ENCODE measurements at regions not wholly inside any gene's neighbourhood (a gene's known extent, or its start where the extent isn't known, plus 50 kb on each side); places are given as distances from the start of the nearest gene placed in this dataset.

DNA sequence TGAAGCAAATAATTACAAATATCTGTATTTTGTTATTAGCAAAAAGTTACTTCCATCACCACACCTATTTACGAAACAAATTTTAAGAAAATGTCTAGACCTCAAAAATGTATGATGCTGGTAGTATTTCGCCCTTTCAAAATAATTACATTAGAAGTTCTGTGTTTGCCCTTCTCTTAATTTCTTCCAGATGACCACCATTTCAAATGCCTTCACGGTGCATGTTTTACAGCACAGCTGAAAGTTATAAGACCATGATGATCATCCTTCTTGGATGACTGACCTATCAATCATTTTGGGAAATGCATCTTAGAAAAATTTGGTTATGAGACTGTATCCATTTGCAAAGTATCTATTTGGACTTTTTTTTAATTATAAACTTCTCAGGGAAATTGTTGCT lies 390.8 kb downstream of the SLITRK6 start:
- Histone ChIP-seq H3K4me1 (no peaks in the 10 kb centered on the region), H3K27me3 (no peaks in the 10 kb centered on the region), H3K27ac (no peak overlapping the region), H3K4me3 (no peak overlapping the region), H3K9me3 (replicated peaks) (no peaks in the 10 kb centered on the region), H3K36me3 (no peaks in the 10 kb centered on the region)
- DNase-seq, result no peak

DNA sequence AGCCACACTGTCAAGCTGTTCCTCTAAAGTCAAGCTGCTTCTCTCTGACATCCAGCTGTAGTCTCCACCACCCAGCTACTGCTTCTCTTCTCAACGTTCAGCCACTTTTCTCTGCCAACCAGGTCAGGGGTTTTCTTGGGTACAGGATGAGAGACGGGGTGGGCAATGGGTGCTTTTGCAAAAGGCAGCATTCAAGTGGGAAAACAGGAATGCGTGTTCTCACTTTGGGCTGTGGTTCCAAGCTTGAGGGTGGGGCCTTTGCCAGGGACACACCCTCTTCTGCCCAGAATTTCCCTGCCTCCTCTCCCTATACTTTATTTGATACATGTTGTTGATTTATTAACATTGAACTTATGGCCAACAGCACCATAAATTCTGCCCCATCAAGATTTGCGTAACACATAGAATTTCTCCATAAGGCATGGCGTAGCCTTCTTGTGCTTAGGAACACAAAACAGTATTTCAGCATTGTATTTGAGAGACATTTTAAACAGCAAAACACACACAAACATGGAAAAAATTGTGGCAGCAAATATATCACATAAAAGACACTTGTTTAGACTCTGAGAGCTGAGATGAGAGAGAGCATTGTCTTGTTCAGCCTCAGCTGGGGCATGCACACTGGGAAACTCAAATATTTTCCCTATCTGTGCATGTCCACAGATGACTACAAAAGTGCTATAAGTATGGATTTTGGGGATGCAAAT lies 392.8 kb downstream of the SLITRK6 start:
- DNase-seq, result no peak
- no peaks in the 10 kb centered on the region for H3K36me3 ChIP-seq
- no peak overlapping the region for H3K27ac ChIP-seq
- H3K9me3 ChIP-seq (replicated peaks), result no peaks in the 10 kb centered on the region
- H3K4me1 ChIP-seq, result no peaks in the 10 kb centered on the region
- H3K27me3 ChIP-seq, result no peaks in the 10 kb centered on the region
- no peak overlapping the region for H3K4me3 ChIP-seq

DNA sequence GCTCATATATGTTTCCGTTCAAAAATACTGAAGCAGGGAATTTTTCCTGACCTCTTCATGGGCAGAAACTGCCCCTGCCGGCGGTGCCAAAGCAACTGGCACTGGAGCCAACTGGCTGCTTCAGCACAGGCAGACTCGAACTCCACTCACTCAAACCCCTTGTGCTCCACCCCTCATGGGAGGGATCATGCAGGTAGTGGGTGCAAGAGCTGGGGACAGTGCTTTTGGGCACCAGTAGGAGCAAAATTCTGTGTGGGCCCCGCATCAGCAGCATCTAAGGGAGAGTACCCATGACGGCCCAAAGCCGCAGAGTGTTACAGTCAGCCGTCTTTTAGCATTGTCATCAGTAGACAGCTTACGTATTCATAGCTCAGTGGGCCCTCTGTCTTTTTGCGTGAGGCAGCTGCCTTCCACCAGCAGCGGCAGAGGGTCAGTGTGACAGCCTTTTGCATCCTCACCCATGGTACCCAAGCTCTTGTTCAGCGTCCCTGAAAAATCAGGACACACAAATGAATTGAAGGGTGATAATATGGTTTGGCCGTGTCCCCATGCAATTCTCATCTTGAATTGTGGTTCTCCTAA lies 393.8 kb downstream of the SLITRK6 start:
- no peak overlapping the region for H3K27ac ChIP-seq
- H3K36me3 ChIP-seq, result no peaks in the 10 kb centered on the region
- DNase-seq, result no peak
- H3K4me1 ChIP-seq, result no peaks in the 10 kb centered on the region
- no peaks in the 10 kb centered on the region for H3K9me3 ChIP-seq (replicated peaks)
- no peaks in the 10 kb centered on the region for H3K27me3 ChIP-seq
- H3K4me3 ChIP-seq, result no peak overlapping the region

DNA sequence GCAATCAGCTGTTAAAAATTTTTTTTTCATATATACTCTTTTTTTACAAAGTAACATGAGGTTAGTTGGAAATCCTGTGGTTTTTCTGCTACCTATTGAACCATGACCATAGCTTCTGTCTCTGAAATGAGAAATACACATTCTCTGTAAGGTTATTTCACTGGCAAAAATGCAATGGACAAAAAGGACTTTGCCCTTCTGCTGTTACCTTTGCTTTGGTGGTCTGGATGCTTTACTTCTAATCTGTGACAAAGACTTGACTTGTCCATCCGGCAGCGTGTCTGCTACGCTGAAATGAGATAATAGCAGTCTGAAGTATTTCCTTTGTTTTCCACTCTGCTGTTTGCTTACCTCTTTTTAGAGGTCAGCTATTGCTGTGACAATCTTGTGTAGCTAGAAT lies 412.8 kb downstream of the SLITRK6 start:
- H3K36me3 ChIP-seq, result no peaks in the 10 kb centered on the region
- no peaks in the 10 kb centered on the region for H3K9me3 ChIP-seq (replicated peaks)
- H3K4me3 ChIP-seq, result no peak overlapping the region
- DNase-seq, result peak in 1 of 2 experiments; percentile 18
- no peaks in the 10 kb centered on the region for H3K4me1 ChIP-seq
- H3K27me3 ChIP-seq, result no peaks in the 10 kb centered on the region
- H3K27ac ChIP-seq, result no peak overlapping the region; the same call in 1 of the 2 replicates

DNA sequence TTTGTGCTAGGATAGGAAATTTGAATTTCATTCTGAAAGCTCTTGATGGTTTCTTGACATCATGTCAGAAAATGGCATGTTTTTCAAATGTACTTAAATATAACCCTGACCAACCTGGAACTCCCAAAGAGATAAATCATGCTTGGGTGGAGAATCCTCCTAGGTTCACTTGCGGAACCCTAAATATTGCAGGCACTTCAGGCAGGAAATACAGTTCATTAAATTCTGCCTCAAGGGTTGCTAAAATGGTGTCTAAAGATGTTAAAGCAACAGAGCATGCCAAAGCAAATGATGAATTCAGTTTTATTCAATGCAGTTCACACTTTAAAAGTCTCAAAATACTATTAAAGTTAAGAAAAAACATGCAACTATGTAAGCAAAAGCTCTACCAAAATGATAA lies 415.9 kb downstream of the SLITRK6 start:
- Histone ChIP-seq H3K4me1 (no peaks in the 10 kb centered on the region), H3K9me3 (replicated peaks) (no peaks in the 10 kb centered on the region), H3K4me3 (no peak overlapping the region), H3K27ac (no peak overlapping the region), H3K36me3 (no peaks in the 10 kb centered on the region), H3K27me3 (no peaks in the 10 kb centered on the region)
- DNase-seq, result no peak

DNA sequence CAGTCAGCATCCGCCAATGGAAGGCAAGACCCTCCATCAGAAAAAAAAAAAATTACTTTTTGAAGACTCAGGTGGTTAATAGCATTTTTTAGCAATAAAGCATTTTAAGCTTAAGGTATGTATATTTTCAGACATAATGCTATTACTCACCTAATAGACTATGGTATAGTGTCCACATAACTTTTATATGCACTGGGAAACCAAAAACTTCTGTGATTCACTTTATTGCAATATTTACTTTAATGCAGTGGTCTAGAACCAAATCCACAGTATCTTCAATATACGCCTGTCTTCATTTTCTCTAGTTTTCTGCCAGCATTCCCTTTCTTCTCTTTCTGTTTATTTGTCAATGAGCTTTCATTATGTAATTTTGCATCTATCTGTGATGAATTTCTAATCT lies 418.1 kb downstream of the SLITRK6 start:
- H3K27me3 ChIP-seq, result no peaks in the 10 kb centered on the region
- H3K36me3 ChIP-seq, result no peaks in the 10 kb centered on the region
- no peaks in the 10 kb centered on the region for H3K4me1 ChIP-seq
- DNase-seq, result no peak
- no peaks in the 10 kb centered on the region for H3K9me3 ChIP-seq (replicated peaks)
- no peak overlapping the region for H3K4me3 ChIP-seq
- no peak overlapping the region for H3K27ac ChIP-seq

DNA sequence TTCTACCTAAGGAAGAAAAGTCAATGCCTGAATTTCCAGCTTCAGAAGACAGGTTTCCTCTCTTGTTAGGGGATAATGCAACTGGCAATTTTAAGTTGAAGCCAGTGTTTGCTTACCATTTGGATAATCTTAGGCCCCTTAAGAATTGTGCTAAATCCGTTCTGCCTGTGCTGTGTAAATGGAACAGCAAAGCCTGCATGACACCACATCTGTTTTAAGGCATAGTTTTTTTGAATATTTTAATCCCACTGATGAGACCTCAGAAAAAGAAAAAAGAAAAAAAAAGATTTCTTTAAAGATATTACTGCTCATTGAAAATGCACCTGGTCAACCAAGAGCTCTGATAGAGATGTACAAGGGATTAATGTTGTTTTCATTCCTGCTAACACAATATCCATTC lies 419.2 kb downstream of the SLITRK6 start:
- no peaks in the 10 kb centered on the region for H3K4me1 ChIP-seq
- H3K4me3 ChIP-seq, result no peak overlapping the region
- no peak overlapping the region for H3K27ac ChIP-seq
- H3K36me3 ChIP-seq, result no peaks in the 10 kb centered on the region
- DNase-seq, result no peak
- no peaks in the 10 kb centered on the region for H3K27me3 ChIP-seq
- H3K9me3 ChIP-seq (replicated peaks), result no peaks in the 10 kb centered on the region

DNA sequence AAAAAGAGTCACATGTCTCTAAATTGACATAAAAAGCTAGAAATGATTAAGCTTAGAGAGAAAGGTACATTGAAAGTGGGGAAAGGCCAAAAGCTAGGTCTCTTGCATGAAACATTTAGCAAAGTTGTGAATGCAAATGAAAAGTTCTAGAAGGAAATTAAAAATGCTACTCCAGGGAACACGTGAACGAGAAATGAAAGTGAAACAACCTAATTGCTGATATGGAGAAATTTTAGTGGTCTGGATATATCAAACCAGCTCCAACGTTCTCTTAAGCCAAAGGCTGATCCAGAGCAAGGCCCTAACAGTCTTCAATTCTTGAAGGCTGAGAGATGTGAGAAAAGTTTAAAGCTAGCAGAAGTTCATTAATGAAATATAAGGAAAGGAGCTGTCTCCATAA lies 419.8 kb downstream of the SLITRK6 start:
- H3K36me3 ChIP-seq, result no peaks in the 10 kb centered on the region
- no peak for DNase-seq
- H3K9me3 ChIP-seq (replicated peaks), result no peaks in the 10 kb centered on the region
- no peaks in the 10 kb centered on the region for H3K27me3 ChIP-seq
- H3K4me1 ChIP-seq, result no peaks in the 10 kb centered on the region
- H3K27ac ChIP-seq, result no peak overlapping the region
- no peak overlapping the region for H3K4me3 ChIP-seq

DNA sequence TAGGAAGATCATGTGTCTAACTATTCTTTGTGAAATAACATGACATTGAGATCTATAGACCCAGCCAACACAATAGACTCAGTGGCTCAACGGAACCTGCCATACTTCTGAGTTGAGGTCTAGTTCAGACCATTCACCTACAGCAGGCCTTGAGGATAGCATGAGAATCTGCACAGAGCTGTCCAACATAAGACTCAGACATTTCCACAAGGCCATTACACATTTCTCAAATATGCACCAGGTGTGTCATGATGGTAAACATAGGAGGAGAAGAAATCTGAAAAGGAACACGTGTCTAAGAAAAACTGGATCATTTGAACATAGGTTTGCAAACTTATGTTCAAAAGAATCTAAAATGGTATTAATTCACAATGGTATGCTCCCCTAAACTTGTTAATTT lies 421.4 kb downstream of the SLITRK6 start:
- no peaks in the 10 kb centered on the region for H3K36me3 ChIP-seq
- H3K27me3 ChIP-seq, result no peaks in the 10 kb centered on the region
- no peak overlapping the region for H3K27ac ChIP-seq
- H3K4me1 ChIP-seq, result no peaks in the 10 kb centered on the region
- H3K4me3 ChIP-seq, result no peak overlapping the region
- no peak for DNase-seq
- no peaks in the 10 kb centered on the region for H3K9me3 ChIP-seq (replicated peaks)

DNA sequence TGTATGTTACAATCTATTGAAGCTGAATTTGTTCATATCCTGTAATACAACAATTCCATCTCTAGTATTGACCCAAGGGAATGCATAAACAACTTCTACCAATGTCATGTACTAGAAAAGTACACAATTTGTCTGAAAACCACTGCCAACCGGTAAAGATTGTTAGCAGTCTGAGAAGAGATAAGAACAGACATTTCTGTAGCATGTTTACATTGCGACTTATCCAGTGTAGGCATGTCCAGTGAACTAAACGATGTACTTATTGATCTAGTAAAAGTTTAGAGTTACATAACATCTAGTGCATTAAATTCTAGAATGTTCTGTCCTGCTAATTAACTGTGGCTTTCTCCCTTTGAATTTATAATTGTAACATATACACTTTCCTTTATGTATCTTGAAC lies 425.9 kb downstream of the SLITRK6 start:
- no peaks in the 10 kb centered on the region; the same call in 1 of the 2 replicates for H3K4me1 ChIP-seq
- H3K27ac ChIP-seq, result no peak overlapping the region
- H3K36me3 ChIP-seq, result no peaks in the 10 kb centered on the region
- H3K4me3 ChIP-seq, result no peak overlapping the region
- no peaks in the 10 kb centered on the region for H3K9me3 ChIP-seq (replicated peaks)
- no peaks in the 10 kb centered on the region for H3K27me3 ChIP-seq
- no peak for DNase-seq

DNA sequence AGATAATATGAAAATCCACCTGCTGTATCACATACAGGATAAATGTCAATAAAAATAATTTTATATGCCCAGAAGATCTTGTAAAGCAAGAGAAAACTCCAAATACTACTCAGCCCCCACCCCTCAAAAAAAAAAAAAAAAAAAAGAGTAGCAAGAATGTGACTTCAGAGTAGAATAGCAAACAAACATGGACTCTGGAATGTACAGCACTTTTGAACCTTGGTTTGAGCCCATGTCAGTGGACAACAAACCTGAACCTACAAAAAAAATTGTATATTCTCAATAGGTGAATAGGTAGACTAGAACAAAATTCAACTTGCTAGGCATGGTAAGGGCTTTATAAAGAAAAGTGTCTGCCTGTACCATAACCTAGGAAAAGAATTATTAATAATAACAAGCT lies 428.0 kb downstream of the SLITRK6 start:
- DNase-seq, result no peak
- Histone ChIP-seq H3K4me3 (no peak overlapping the region), H3K27ac (no peak overlapping the region), H3K4me1 (peaks cover 18% of the 10 kb centered on the region), H3K36me3 (no peaks in the 10 kb centered on the region), H3K27me3 (no peaks in the 10 kb centered on the region), H3K9me3 (replicated peaks) (no peaks in the 10 kb centered on the region)

DNA sequence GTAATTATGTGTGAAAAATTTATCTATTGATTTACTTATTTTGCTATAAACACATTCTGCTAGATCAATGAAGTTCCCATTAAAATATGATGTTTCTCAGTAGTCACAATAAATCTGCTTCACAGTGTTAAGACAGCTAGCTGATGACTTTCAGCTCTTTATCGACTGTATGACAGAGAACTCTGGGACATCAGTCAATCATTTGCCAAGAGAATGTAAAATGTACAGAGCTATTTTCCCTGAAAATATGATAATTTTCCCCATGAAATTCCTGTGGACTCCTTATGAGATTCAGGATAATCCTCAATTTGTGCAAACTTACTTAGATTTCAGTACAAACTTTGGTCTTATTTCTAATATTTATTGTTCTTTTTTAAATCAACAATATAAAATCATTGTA lies 430.5 kb downstream of the SLITRK6 start:
- no peak overlapping the region for H3K4me3 ChIP-seq
- peaks cover 18% of the 10 kb centered on the region for H3K4me1 ChIP-seq
- H3K27ac ChIP-seq, result no peak overlapping the region
- no peaks in the 10 kb centered on the region for H3K36me3 ChIP-seq
- DNase-seq, result no peak
- no peaks in the 10 kb centered on the region for H3K27me3 ChIP-seq
- H3K9me3 ChIP-seq (replicated peaks), result no peaks in the 10 kb centered on the region

DNA sequence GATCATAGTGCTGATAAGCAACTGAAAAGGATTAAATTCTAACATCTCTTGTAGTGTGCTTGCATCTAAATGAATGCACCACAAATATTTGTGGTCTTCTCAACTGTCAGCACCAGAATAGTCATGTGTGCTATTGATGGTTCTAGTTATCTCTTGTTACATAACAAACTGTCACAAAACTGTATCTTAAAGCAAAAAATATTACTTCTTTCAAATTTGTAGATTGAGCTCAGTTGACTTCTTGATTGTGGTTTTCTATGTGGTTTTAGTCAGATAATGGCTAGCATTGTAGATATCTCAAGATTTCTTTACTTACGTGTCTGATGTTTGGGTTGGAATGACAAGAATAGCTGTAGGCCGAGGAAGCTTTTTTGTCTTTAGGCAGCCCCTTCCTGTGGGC lies 431.3 kb downstream of the SLITRK6 start:
- Histone ChIP-seq H3K27me3 (no peaks in the 10 kb centered on the region), H3K36me3 (no peaks in the 10 kb centered on the region), H3K4me1 (peaks cover 18% of the 10 kb centered on the region), H3K27ac (no peak overlapping the region), H3K9me3 (replicated peaks) (no peaks in the 10 kb centered on the region), H3K4me3 (no peak overlapping the region)
- peak in 1 of 2 experiments; percentile 31 for DNase-seq

DNA sequence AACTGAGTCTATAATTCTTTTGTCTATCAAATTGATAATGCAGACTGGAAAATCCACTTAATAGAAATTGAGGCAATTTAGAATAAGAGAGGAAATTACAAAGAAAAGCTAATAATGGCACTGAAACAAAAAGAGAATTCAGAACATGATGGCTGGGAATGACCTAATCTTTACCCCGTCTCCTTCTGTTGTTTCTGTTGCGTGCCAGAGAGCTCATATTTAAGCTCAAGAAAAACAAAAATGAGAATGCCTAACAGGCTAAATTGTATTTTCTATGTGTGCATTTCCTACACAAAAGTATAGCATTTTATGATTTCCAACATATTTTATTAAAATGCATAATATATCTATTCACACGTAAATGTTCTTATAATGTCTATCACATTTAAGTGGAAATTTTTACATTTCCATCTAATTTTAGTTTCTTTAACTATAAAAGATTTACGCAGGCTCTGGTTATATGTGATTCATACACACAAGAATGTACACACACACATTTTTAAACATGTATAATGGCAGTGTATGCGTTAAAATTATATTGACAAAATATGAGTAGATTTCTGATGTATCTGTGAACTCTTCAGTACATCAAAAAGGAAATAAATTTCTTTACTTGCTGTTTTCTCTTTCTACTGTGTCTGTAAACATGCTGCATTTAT lies 432.3 kb downstream of the SLITRK6 start:
- no peaks in the 10 kb centered on the region for H3K27me3 ChIP-seq
- H3K4me1 ChIP-seq, result peaks cover 18% of the 10 kb centered on the region
- H3K36me3 ChIP-seq, result no peaks in the 10 kb centered on the region
- peak in 1 of 2 experiments; percentile 16 for DNase-seq
- H3K27ac ChIP-seq, result no peak overlapping the region; the same call in 1 of the 2 replicates
- H3K4me3 ChIP-seq, result no peak overlapping the region
- no peaks in the 10 kb centered on the region for H3K9me3 ChIP-seq (replicated peaks)

DNA sequence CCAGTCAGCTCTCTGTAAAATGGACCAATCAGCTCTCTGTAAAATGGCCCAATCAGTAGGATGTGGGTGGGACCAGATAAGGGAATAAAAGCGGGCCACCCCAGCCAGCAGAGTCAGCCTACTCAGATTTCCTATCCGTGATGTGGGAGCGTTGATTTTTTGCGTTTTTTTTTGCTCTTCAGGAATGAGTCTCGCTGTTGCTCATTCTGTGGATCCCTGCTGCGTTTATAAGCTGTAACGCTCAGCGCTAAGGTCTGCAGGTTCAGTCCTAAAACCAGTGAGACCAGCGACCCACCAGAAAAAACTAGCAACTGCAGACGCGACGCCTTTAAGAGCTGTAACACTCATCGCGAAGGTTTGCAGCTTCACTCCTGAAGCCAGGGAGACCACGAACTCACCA lies 435.7 kb downstream of the SLITRK6 start:
- DNase-seq, result no peak
- Histone ChIP-seq H3K27me3 (no peaks in the 10 kb centered on the region), H3K4me3 (no peak overlapping the region), H3K9me3 (replicated peaks) (no peaks in the 10 kb centered on the region), H3K27ac (no peak overlapping the region), H3K36me3 (no peaks in the 10 kb centered on the region), H3K4me1 (peaks cover 18% of the 10 kb centered on the region)

DNA sequence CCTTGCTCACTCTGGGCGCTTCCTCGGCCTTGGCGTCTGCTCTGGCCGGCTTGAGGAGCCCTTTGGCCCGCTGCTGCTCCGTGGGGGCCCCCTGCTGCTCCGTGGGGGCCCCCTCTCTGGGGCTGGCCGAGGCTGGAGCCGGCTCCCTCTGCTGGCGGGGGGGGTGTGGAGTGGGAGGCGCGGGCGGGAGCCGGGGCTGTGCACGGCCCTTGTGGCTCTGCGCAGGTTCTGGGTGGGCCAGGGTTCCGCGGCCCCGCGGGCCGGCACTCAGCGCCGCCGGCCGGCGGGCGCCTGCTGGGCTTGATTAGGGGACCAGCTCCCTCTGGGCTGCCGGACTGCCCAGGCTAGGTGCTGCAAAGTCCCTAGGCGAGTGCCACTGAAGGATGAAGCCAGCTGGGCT lies 436.2 kb downstream of the SLITRK6 start:
- Histone ChIP-seq H3K36me3 (no peaks in the 10 kb centered on the region), H3K4me3 (no peak overlapping the region), H3K9me3 (replicated peaks) (no peaks in the 10 kb centered on the region), H3K4me1 (peaks cover 17% of the 10 kb centered on the region), H3K27ac (no peak overlapping the region), H3K27me3 (no peaks in the 10 kb centered on the region)
- no peak for DNase-seq

Data from SJCRH30 (cell line).